Activated CD4-positive, alpha-beta T cell treated with anti-CD3 and anti-CD28 coated beads, Interleukin-2, amount 50 U/mL, for 16 hours (primary cell): ENCODE measurements at regions not wholly inside any gene's neighbourhood (a gene's known extent, or its start where the extent isn't known, plus 50 kb on each side); places are given as distances from the start of the nearest gene placed in this dataset.
"Not testable (repeated sequence)": the region's sequence is repeated elsewhere in the genome, so short reads cannot be mapped to it uniquely, and the experiment has no call there.

ENCODE experiments used
- DNase-seq: peaks from one replicate; pipeline ENCODE4 v3.0.0-alpha.2; 2020

DNA sequence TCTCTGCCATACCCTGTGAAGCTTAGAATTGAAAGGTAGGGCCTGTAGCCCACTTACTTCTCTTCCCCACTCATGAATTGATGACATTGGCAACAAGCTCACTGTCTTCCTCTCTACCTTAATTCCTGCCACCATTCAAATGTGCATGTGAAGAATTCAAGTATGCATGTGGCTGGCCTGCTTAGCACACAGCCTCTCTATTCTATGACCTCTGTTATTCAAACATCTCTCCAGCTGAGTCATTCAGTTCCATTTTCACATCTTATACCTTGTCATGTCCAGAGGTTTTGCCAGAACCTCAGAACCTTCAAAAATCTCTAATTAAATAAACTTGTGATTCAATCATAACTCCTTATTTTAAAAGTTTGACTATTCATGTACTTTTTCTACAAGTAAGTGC lies 114.7 kb upstream of the MAN2A1 start:
- DNase-seq, result no peak

GRCh38 chr5:109573766-109574165 lies 116.0 kb upstream of the MAN2A1 start:
- no peak for DNase-seq

GRCh38 chr5:109573256-109573655 lies 116.5 kb upstream of the MAN2A1 start:
- DNase-seq, result no peak

DNA sequence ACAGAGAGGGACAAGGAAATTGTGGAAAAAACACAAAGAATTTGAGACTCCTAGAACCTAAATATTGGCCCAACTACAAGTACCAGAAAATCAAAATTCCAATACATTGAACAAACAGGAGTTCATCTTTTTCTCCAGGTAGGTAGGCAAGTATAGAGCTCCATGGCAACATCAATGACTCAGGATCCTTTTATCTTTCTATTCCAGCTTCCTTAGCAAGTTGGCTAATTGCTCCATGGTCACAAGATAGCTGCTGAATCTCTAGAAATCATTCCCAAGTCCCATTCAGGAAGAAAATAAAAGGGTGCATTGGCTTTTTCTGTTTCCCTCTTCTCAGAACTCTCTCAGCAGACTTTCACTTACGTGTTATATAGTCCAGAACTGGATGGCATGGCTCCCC lies 117.9 kb upstream of the MAN2A1 start:
- no peak for DNase-seq

- DNase-seq, result no peak
Measured at GRCh38 chr5:109570362-109570874, 119.3 kb upstream of the MAN2A1 start.

GRCh38 chr5:109567374-109568044 lies 122.2 kb upstream of the MAN2A1 start:
- no peak for DNase-seq

DNA sequence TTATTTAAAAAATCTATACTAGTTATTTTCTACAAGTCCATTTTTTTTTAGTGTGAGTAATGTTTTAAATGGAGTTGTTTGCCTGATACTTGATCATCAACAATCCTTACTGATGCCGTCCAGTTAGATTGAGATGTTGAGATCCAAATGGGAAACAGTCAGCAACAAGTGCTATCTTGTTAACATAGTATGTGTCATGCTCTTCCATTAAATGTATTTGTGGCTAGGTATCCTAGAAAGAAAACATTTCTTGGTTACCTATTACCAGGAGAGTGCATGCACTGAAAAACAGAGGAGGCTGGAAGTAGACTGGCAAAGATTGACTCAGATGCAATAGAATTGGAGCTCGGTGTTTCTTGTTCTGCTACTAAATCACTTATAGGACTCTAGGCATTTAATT lies 123.4 kb upstream of the MAN2A1 start:
- no peak for DNase-seq

DNA sequence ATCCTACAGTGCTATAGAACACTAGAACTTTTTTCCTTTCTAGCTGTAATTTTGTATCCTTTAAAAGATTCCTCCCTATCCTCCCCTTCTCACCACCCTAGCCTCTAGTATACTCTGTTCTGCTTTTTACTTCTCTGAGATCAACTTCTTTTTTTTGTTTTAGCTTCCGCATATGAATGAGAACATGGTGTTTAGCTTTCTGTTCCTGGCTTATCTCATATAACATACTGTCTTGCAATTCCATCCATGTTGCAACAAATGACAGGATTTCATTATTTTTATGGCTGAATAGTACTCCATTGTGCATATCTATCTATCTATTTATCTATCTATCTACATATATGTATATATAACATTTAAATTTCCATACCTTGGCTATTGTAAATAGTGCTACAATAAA lies 126.0 kb upstream of the MAN2A1 start:
- no peak for DNase-seq

DNA sequence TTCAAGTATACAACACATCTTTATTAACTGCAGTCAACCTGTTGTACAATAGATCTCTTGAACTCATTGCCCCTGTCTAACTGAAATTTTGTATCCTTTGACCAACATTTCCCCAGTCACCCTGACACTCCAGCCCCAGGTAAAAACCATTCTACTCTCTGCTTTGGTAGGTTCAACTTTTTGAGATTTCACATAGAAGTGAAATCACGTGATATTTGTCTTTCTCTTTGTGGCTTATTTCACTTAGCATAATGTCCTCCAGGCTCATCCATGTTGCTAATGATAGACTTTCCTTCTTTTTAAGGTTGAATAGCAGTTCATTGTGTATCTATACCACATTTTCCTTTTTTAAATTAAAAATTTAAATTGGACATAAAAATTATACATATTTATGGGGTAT lies 126.5 kb upstream of the MAN2A1 start:
- no peak for DNase-seq

GRCh38 chr5:109562441-109562840 lies 127.3 kb upstream of the MAN2A1 start:
- DNase-seq, result no peak

GRCh38 chr5:109561447-109561846 lies 128.3 kb upstream of the MAN2A1 start:
- no peak for DNase-seq

- DNase-seq, result no peak
Measured at GRCh38 chr5:109560554-109560953, 129.2 kb upstream of the MAN2A1 start.

DNA sequence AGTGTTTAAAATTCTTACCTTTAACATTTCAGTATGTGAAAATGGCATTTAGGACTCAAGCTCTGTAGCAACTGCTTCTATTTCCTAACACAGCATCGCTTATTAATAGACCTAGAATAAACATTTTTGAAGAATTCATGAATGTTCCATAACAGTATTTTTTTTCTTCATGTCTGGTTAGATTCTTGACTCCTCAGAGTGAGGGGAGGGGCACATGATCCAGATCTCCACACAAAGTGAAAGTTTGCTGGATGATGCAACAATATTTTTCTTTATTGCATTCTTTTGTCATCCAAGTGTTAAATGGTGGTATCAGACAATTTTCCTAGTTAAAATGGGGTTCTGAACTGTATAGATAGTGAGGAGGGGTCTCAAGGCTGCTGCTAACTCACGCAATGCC lies 130.8 kb upstream of the MAN2A1 start:
- DNase-seq, result no peak

DNA sequence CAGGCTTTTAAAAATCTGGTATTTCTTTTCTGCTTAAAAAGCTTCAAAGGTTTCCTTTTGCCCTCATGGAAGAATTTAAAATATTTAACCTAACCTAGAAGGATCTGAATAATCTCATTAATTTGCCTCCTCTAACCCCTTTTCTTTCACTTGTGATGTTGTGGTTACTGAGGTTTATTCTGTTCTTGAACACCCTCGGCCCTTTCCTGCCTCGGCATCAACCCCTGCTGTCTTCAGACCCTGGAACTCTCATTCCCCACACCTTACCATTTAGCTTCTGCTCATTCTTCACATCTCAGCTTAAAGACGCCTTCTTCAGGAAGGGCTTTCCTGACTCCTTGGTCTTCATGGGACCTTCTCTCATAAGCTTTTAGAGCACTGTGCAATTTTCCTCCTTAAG lies 131.4 kb upstream of the MAN2A1 start:
- no peak for DNase-seq

GRCh38 chr5:109553846-109554245 lies 135.9 kb upstream of the MAN2A1 start:
- no peak for DNase-seq

GRCh38 chr5:109551234-109551633 lies 138.5 kb upstream of the MAN2A1 start:
- not testable (repeated sequence) for DNase-seq

DNA sequence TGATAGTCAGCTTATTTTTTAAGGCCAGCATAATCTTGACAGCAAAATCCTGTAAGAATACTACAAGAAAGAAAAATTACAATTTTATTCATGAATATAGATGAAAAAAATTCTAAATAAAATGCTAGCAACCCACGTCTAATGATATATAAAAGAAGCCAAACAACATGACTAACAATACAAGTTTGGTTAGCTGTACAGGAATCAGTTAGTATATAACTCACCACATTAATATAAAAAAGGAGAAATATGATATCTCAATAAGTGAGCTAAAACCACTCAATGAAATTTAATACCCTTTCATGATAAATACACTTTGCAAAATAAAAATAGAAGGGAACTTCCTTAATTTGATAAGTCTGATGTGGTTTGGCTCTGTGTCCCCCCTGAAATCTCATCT lies 139.7 kb upstream of the MAN2A1 start:
- no peak for DNase-seq

DNA sequence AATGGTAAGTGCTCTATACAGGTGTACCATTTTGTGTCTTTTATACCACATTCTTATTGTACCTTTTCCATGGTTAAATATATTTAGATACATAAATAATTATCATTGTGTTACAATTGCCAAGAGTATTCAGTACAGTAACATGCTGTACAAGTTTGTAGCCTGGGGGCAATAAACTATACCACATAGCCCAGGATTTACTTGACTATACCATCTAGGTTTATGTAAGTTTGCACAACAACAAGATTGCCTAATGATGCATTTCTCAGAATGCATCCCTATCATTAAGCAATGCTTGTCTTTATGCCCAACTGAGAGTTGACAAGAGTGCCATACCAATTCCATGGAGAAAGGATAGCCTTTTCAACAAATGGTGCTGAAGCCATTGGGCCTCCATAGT lies 136.7 kb upstream of the PJA2 start:
- no peak for DNase-seq

DNA sequence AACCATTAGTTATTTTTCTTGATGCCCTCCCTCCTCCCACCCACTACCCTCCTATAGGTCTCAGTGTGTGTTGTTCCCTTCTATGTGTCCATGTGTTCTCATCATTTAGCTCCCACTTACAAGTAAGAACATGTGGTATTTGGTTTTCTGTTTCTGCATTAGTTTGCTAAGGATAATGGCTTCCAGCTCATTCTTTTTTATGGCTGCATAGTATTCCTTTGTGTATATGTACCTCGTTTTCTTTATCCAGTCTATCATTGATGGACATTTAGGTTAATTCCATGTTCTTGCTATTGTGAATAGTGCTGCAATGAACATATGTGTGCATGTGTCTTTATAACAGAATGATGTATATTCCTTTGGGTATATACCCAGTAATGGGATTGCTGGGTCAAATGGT lies 135.1 kb upstream of the PJA2 start:
- not testable (repeated sequence) for DNase-seq

DNA sequence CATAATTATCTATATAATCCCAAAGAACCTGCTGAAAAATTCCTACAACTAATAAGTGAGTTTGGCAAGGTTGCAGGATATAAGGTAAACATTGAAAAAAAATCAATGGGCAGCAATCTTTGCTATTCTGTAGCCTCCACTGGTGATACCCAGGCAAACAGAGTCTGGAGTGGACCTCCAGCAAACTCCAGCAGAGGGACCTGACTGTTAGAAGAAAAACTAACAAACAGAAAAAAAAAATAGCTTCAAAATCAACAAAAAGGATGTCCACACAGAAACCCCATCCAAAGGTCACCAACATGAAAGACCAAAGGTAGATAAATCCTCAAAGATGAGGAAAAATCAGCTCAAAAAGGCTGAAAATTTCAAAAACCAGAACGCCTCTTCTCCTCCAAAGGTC lies 128.9 kb upstream of the PJA2 start:
- not testable (repeated sequence) for DNase-seq

GRCh38 chr5:109535090-109535489 lies 125.3 kb upstream of the PJA2 start:
- not testable (repeated sequence) for DNase-seq

DNA sequence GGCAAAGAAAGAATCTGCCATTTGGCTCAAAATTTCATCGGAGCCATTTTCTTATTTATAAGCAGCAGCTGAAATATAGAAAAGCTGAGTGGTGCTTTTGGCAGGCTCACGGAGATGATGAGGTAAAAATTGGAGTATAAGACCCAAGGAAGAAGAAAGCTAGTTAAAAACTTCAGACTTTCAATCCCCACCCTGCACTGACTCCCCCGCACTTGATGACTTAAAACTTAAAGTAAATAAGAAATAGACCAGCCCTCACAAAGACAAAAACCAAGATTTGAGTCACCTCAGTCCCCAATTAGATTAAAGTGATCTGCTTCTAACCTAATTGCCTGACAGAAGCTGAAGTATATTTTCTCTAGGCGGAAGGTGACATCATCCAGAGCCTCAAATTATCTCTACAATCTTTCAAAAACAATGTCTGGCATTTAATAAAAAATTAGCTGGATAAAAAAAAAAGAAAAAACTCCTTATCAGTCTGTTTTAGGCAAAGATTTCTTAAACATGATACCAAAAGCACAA lies 124.0 kb upstream of the PJA2 start:
- DNase-seq, result no peak

- DNase-seq, result no peak
Measured at GRCh38 chr5:109532773-109533364, 123.1 kb upstream of the PJA2 start.

DNA sequence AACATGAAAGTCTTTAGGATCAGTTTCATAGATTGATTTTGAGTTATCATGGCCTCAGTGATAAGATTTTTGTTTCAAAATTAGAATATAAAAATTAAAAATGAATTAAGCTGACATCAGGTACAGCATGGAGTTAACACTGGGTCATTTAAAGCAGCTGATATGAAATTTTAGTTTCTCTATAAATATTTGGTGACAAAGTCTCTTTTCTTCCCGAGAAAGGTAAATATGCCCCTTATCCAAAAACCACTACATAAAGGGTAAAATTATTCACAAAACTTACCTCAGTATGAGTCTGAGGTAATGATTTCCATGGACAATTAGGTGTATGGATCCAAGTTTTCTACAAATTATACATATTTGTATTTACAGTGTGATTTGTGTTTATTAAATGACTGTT lies 121.5 kb upstream of the PJA2 start:
- DNase-seq, result no peak

- no peak for DNase-seq
Measured at GRCh38 chr5:109529987-109530386, 120.2 kb upstream of the PJA2 start.
